ENCODE measurements at regions not wholly inside any gene's neighbourhood (a gene's known extent, or its start where the extent isn't known, plus 50 kb on each side); places are given as distances from the start of the nearest gene placed in this dataset.
"Not testable (repeated sequence)": the region's sequence is repeated elsewhere in the genome, so short reads cannot be mapped to it uniquely, and the experiment has no call there.

GRCh38 chr17:43345515-43345914 lies 53.3 kb upstream of the ARL4D start:
- not testable (repeated sequence) for DNase-seq

- no peak for DNase-seq
Observed at GRCh38 chr17:43344685-43345084, 54.1 kb upstream of the ARL4D start.

GRCh38 chr17:43342589-43342890 lies 56.3 kb upstream of the ARL4D start:
- no peak for DNase-seq

- DNase-seq: no peak
Observed at GRCh38 chr17:43341715-43342588, 56.8 kb upstream of the ARL4D start.

GRCh38 chr17:43338886-43339516 lies 59.8 kb upstream of the ARL4D start:
- DNase-seq: peak; percentile 34

GRCh38 chr17:43337684-43338428 lies 60.9 kb upstream of the ARL4D start:
- DNase-seq: no peak

- DNase-seq: peak; percentile 64
Observed at GRCh38 chr17:43334738-43335402, 63.9 kb upstream of the ARL4D start.

- no peak for DNase-seq
Observed at GRCh38 chr17:43333433-43333943, 65.3 kb upstream of the ARL4D start.

GRCh38 chr17:43332230-43332629 lies 66.6 kb upstream of the ARL4D start:
- DNase-seq: no peak

GRCh38 chr17:43330876-43331639 lies 67.7 kb upstream of the ARL4D start:
- DNase-seq: no peak

- no peak for DNase-seq
Observed at GRCh38 chr17:43329183-43329582, 69.6 kb upstream of the ARL4D start.

- no peak for DNase-seq
Observed at GRCh38 chr17:43328650-43329049, 70.1 kb upstream of the ARL4D start.

GRCh38 chr17:43327834-43328420 lies 70.9 kb upstream of the ARL4D start:
- no peak for DNase-seq

GRCh38 chr17:43327421-43327820 lies 71.4 kb upstream of the ARL4D start:
- no peak for DNase-seq

GRCh38 chr17:43326490-43327275 lies 72.1 kb upstream of the ARL4D start:
- no peak for DNase-seq

GRCh38 chr17:43324205-43324893 lies 74.4 kb upstream of the ARL4D start:
- DNase-seq: no peak

- DNase-seq: no peak
Observed at GRCh38 chr17:43319293-43320124, 79.3 kb upstream of the ARL4D start.

- no peak for DNase-seq
Observed at GRCh38 chr17:43316522-43317142, 82.2 kb upstream of the ARL4D start.

All from MV-4-11 (cell line).